Heart left ventricle (tissue), 16 donors: ENCODE measurements at regions not wholly inside any gene's neighbourhood (a gene's known extent, or its start where the extent isn't known, plus 50 kb on each side); places are given as distances from the start of the nearest gene placed in this dataset.

Experiments used
- ATAC-seq, 4 donors: fragments of 200-7000 bp; cut with Tn5 transposase; one replicate each; pipeline ENCODE4 v1.9.1; 2020 to 2022; ENCODE audit warnings: moderate library complexity in 4 of 4, mild to moderate bottlenecking in 3 of 4, moderate number of reproducible peaks in 1 of 4
- DNase-seq, 5 donors: peaks; one replicate each; pipeline ENCODE4 v3.0.0-alpha.2; 2020
- H3K27ac ChIP-seq, 12 donors: fragments of 200-600 bp; sonication (generic) in 4 of 12; one replicate each; pipeline versions ENCODE4 v1.5.0 to v1.8.0; 2016 to 2022; ENCODE audit warnings: mild to moderate bottlenecking in 2 of 12
- H3K27me3 ChIP-seq, 9 donors: fragments of 200-600 bp; sonication (generic) in 2 of 9; one replicate each; pipeline versions ENCODE4 v1.5.1 to v1.8.0; 2016 to 2022; ENCODE audit warnings: mild to moderate bottlenecking in 3 of 9
- H3K36me3 ChIP-seq, 9 donors: fragments of 200-600 bp; sonication (generic) in 2 of 9; one replicate each; pipeline versions ENCODE4 v1.5.0 to v1.8.0; 2018 to 2022; ENCODE audit warnings: mild to moderate bottlenecking in 2 of 9
- H3K4me1 ChIP-seq, 12 donors: fragments of 200-600 bp; sonication (generic) in 4 of 12; one replicate each; pipeline versions ENCODE4 v1.5.0 to v1.8.0; 2016 to 2022; ENCODE audit warnings: mild to moderate bottlenecking in 3 of 12
- H3K4me3 ChIP-seq, 12 donors: fragments of 200-600 bp; sonication (generic) in 4 of 12; one replicate each; pipeline versions ENCODE4 v1.5.0 to v1.8.0; 2017 to 2022; ENCODE audit warnings: mild to moderate bottlenecking in 9 of 12, moderate library complexity in 4 of 12
- H3K9me3 ChIP-seq, 12 donors: fragments of 200-600 bp; sonication (generic) in 4 of 12; one replicate each; pipeline versions ENCODE4 v1.5.0 to v1.8.0; 2016 to 2022; ENCODE audit warnings: mild to moderate bottlenecking in 1 of 12
- CTCF ChIP-seq, 12 donors: fragments of 200-600 bp; sonication (generic) in 4 of 12; IDR thresholded peaks; one replicate each; pipeline versions ENCODE4 v1.5.0 to v1.8.0; 2018 to 2022; ENCODE audit warnings: antibody characterized with exemption in 12 of 12, mild to moderate bottlenecking in 5 of 12
- POLR2A ChIP-seq, 2 donors: fragments of 450-650 bp; IDR thresholded peaks; one replicate each; pipeline ENCODE4 v1.6.1; 2017; ENCODE audit warnings: antibody characterized with exemption in 2 of 2, mild to moderate bottlenecking in 2 of 2, moderate library complexity in 2 of 2
- WGBS, 4 donors: extraction: QIAGEN DNeasy Blood & Tissue Kit in 2 of 4; methylation state at CpG; one replicate each; pipeline versions ENCODE4 v1.1.5 to v1.1.7; 2013 to 2018; 5-methylcytosine and 5-hydroxymethylcytosine counted together
- intact Hi-C, 10 donors: fragments of 100-400 bp; cut with DNase I; formaldehyde crosslinking; loops; one replicate each; pipeline versions ENCODE4 v1.11.1 to v1.14.2; 2022
- donor health status: ischemic (EF 13 %, LVEDD 7.1; RV severe dilation, severe dysfunction).
- donor health status: healthy with polysubstance abuse.
- donor health status: DM: no; HTN: yes; CAD: no.
- donor health status: DM: no; HTN: no; CAD: no.
- donor health status: ischemic (EF 25% LVEDD 6.9; RV normal size, moderate dysfunction).
- donor health status: ischemic (EF 25% LVEDD 5.7; RV mildly dilated, moderate dysfunction).
- donor health status: healthy.
- donor health status: DM: yes; HTN: yes; CAD: no.
- donor health status: ischemic (EF 35%, LVEDD 5.7; RV mildly dilated, moderate dysfunction).
- donor health status: nonischemic (EF 11% LVEDD 7.7; RV severe dilation, severe dysfunction).
- donor health status: DM: yes; HTN: yes; CAD: no.
- donor health status: PGD.
- donor health status: ischemic (EF 29% LVEDD 5.4; RV normal size, mild dysfunction).
- donor health status: nonischemic (EF 23%, LVEDD 6.1; RV moderate dilation, normal function).

GRCh38 chr1:216900116-216900620 is 176.9 kb upstream of the ESRRG start:
- intact Hi-C loops = no loop called here
- TF ChIP-seq POLR2A (IDR thresholded peaks at IDR 0.05) (no peak), CTCF (IDR thresholded peaks at IDR 0.05) (no peak)
- WGBS, 4 donors = 78 to 89% (median 84%) methylated on average over 2 of the region's 2 CpGs
- Histone ChIP-seq H3K9me3 (no peaks in the 10 kb centered on the region), H3K27me3 (no peaks in the 10 kb centered on the region), H3K4me1 (peaks cover 0 to 30% (median 1%) of the 10 kb centered on the region in 12 donors), H3K4me3 (no peak overlapping the region), H3K36me3 (no peaks in the 10 kb centered on the region), H3K27ac (no peak overlapping the region)
- DNase-seq (no peak), ATAC-seq (no peak)

- H3K27ac ChIP-seq = no peak overlapping the region
- DNase-seq (no peak), ATAC-seq (no peak)
- H3K4me1 ChIP-seq = peaks cover 0 to 21% (median 1%) of the 10 kb centered on the region in 12 donors
- H3K36me3 ChIP-seq = no peaks in the 10 kb centered on the region
- TF ChIP-seq POLR2A (IDR thresholded peaks at IDR 0.05) = no peak
- H3K9me3 ChIP-seq = no peaks in the 10 kb centered on the region
- H3K27me3 ChIP-seq = no peaks in the 10 kb centered on the region
- WGBS, 4 donors = 92 to 96% (median 94%) methylated on average over 1 of the region's 1 CpG
- H3K4me3 ChIP-seq = no peak overlapping the region
- intact Hi-C loops = no loop called here
Observed at GRCh38 chr1:216898801-216899200, 175.6 kb upstream of the ESRRG start.

GRCh38 chr1:216896146-216896545 is 172.9 kb upstream of the ESRRG start:
- no peaks in the 10 kb centered on the region for H3K9me3 ChIP-seq
- H3K4me1 ChIP-seq = peaks cover 0 to 19% (median 0%) of the 10 kb centered on the region in 12 donors
- intact Hi-C loops = no loop called here
- no peak for DNase-seq
- TF ChIP-seq CTCF (IDR thresholded peaks at IDR 0.05) = no peak
- no peak overlapping the region for H3K4me3 ChIP-seq
- no peak for ATAC-seq
- 87 to 94% (median 89%) methylated on average over 4 of the region's 4 CpGs for WGBS, 4 donors
- no peak overlapping the region for H3K27ac ChIP-seq
- no peaks in the 10 kb centered on the region for H3K36me3 ChIP-seq
- no peaks in the 10 kb centered on the region for H3K27me3 ChIP-seq

- 4 to 19% (median 16%) methylated on average over 5 of the region's 5 CpGs for WGBS, 4 donors
- no peak for TF ChIP-seq CTCF (IDR thresholded peaks at IDR 0.05)
Observed at GRCh38 chr1:216894494-216894893, 171.3 kb upstream of the ESRRG start.

GRCh38 chr1:216892581-216893160 is 169.4 kb upstream of the ESRRG start:
- 73 to 86% (median 78%) methylated on average over 10 of the region's 10 CpGs for WGBS, 4 donors
- peak in 2 of 4 donors; percentile 67 to 70 for ATAC-seq
- Histone ChIP-seq H3K9me3 (no peaks in the 10 kb centered on the region), H3K27me3 (no peaks in the 10 kb centered on the region), H3K4me3 (no peak overlapping the region), H3K27ac (no peak overlapping the region), H3K36me3 (no peaks in the 10 kb centered on the region), H3K4me1 (peaks cover 0 to 26% (median 0%) of the 10 kb centered on the region in 12 donors)
- DNase-seq = no peak
- intact Hi-C loops = no loop called here
- TF ChIP-seq CTCF (IDR thresholded peaks at IDR 0.05) (no peak), POLR2A (IDR thresholded peaks at IDR 0.05) (no peak)

More at GRCh38 chr1:216894494-216894893, 171.3 kb upstream of the ESRRG start:
- no peak overlapping the region for H3K4me3 ChIP-seq
- DNase-seq (no peak), ATAC-seq (peak in 1 of 4 donors; percentile 49)
- H3K27me3 ChIP-seq = no peaks in the 10 kb centered on the region
- intact Hi-C loops = no loop called here
- no peak overlapping the region for H3K27ac ChIP-seq
- peaks cover 0 to 16% (median 0%) of the 10 kb centered on the region in 12 donors for H3K4me1 ChIP-seq
- no peaks in the 10 kb centered on the region for H3K9me3 ChIP-seq
- no peaks in the 10 kb centered on the region for H3K36me3 ChIP-seq
